SK-N-SH (cell line): ENCODE measurements at regions not wholly inside any gene's neighbourhood (a gene's known extent, or its start where the extent isn't known, plus 50 kb on each side); places are given as distances from the start of the nearest gene placed in this dataset.

Source experiments
- CTCF ChIP-seq: fragments of 200-600 bp; sonication (generic); IDR thresholded peaks from 2 replicates; pipeline ENCODE4 v1.6.1; 2017; ENCODE audit warnings: antibody characterized with exemption, mild to moderate bottlenecking, moderate library complexity
- POLR2AphosphoS5 ChIP-seq: IDR thresholded peaks from 2 replicates; pipeline ENCODE4 v1.6.1; 2012; ENCODE audit warnings: low read depth, low read length
- RCOR1 ChIP-seq: fragments of 150-350 bp; IDR thresholded peaks from 2 replicates; pipeline ENCODE4 v1.6.1; 2017; ENCODE audit warnings: antibody characterized with exemption, low read length
- REST ChIP-seq: IDR thresholded peaks from 2 replicates; pipeline ENCODE4 v1.6.1; 2012; ENCODE audit warnings: mild to moderate bottlenecking, low read depth, low read length, moderate library complexity
- SIN3A ChIP-seq: IDR thresholded peaks from 2 replicates; pipeline ENCODE4 v1.6.1; 2012; ENCODE audit warnings: low read depth, mild to moderate bottlenecking, low read length, moderate library complexity, borderline replicate concordance
- ZBTB33 ChIP-seq: IDR thresholded peaks from 2 replicates; pipeline ENCODE4 v1.4.0; 2012; ENCODE audit warnings: low read depth, borderline replicate concordance

GRCh38 chr3:94226078-94226477 is 163.2 kb downstream of the NSUN3 start:
- TF ChIP-seq RCOR1: no peak
- no peak for TF ChIP-seq REST
- TF ChIP-seq SIN3A: no peak
- TF ChIP-seq POLR2AphosphoS5: no peak
- TF ChIP-seq CTCF: no peak
- no peak for TF ChIP-seq ZBTB33
